H4 (cell line): ENCODE measurements at regions not wholly inside any gene's neighbourhood (a gene's known extent, or its start where the extent isn't known, plus 50 kb on each side); places are given as distances from the start of the nearest gene placed in this dataset.

Experiments
- DNase-seq: peaks from one replicate; pipeline ENCODE4 v3.0.0-alpha.2; 2015; ENCODE audit warnings: low spot score

GRCh38 chr22:34992672-34993071, 73.3 kb upstream of the ISX start:
- DNase-seq = no peak

- no peak for DNase-seq
Measured at GRCh38 chr22:34993548-34993947, 72.4 kb upstream of the ISX start.

GRCh38 chr22:34997633-34998299, 68.2 kb upstream of the ISX start:
- DNase-seq = no peak

GRCh38 chr22:34998921-34999320, 67.0 kb upstream of the ISX start:
- DNase-seq = no peak

GRCh38 chr22:35008213-35008612, 57.7 kb upstream of the ISX start:
- DNase-seq = no peak

GRCh38 chr22:35010543-35010942, 55.4 kb upstream of the ISX start:
- DNase-seq = no peak

- no peak for DNase-seq
Measured at GRCh38 chr22:35014812-35015211, 51.1 kb upstream of the ISX start.
